ENCODE measurements at regions not wholly inside any gene's neighbourhood (a gene's known extent, or its start where the extent isn't known, plus 50 kb on each side); places are given as distances from the start of the nearest gene placed in this dataset.

- no peak overlapping the region for H2AFZ ChIP-seq (ENCODE audit: low read length)
- BruUV-seq (replicated peaks): no TSS peak
- no peak for TF ChIP-seq EZH2phosphoT487 (IDR thresholded peaks at IDR 0.05; ENCODE audit: borderline replicate concordance, low read depth, low read length)
- TF ChIP-seq, protein P1, sequence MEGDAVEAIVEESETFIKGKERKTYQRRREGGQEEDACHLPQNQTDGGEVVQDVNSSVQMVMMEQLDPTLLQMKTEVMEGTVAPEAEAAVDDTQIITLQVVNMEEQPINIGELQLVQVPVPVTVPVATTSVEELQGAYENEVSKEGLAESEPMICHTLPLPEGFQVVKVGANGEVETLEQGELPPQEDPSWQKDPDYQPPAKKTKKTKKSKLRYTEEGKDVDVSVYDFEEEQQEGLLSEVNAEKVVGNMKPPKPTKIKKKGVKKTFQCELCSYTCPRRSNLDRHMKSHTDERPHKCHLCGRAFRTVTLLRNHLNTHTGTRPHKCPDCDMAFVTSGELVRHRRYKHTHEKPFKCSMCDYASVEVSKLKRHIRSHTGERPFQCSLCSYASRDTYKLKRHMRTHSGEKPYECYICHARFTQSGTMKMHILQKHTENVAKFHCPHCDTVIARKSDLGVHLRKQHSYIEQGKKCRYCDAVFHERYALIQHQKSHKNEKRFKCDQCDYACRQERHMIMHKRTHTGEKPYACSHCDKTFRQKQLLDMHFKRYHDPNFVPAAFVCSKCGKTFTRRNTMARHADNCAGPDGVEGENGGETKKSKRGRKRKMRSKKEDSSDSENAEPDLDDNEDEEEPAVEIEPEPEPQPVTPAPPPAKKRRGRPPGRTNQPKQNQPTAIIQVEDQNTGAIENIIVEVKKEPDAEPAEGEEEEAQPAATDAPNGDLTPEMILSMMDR (conservative IDR thresholded peaks at IDR 0.05; ENCODE audit: low read length): no peak
Observed at GRCh38 chr14:38410442-38410841, 154.5 kb upstream of the CLEC14A start.

GRCh38 chr14:38409071-38409705 is 153.3 kb upstream of the CLEC14A start:
- Histone ChIP-seq H3K36me3 (ENCODE audit: insufficient read depth, low read length) (no peaks in the 10 kb centered on the region), H3K9me3 (ENCODE audit: low read length) (no peaks in the 10 kb centered on the region), H4K20me1 (ENCODE audit: insufficient read depth, low read length) (no peaks in the 10 kb centered on the region), H2AFZ (ENCODE audit: low read length) (no peak overlapping the region), H3K4me2 (ENCODE audit: low read length) (no peak overlapping the region), H3K9me2 (ENCODE audit: insufficient read depth, low read length) (peaks cover 4% of the 10 kb centered on the region; the same call in 1 of the 2 replicates), H3K27ac (ENCODE audit: low read depth, low read length, poor library complexity, severe bottlenecking) (no peak overlapping the region), H3K4me1 (ENCODE audit: insufficient read depth, low read length, poor library complexity, severe bottlenecking) (no peaks in the 10 kb centered on the region), H3K4me3 (ENCODE audit: low read depth, low read length, poor library complexity, severe bottlenecking) (no peak overlapping the region), H3K79me2 (ENCODE audit: insufficient read depth, low read depth, low read length) (no peaks in the 10 kb centered on the region)
- ChIA-PET CTCF (ENCODE audit: unreplicated experiment) (no interaction called here), POLR2A (interaction anchor here (0.7 kb wide), 1 partner anchor 501 kb away, joined by 3 read pairs; no protein-coding TSS in a partner anchor)
- BruUV-seq (replicated peaks): no TSS peak
- intact Hi-C loops (cut with micrococcal nuclease; ENCODE audit: unreplicated experiment): no loop called here
- DNase-seq (ENCODE audit: low spot score): no peak
- no peak for TF ChIP-seq EZH2phosphoT487 (IDR thresholded peaks at IDR 0.05; ENCODE audit: borderline replicate concordance, low read depth, low read length)
- TF ChIP-seq, protein P1 (conservative IDR thresholded peaks at IDR 0.05; ENCODE audit: low read length): no peak

More at GRCh38 chr14:38410442-38410841, 154.5 kb upstream of the CLEC14A start:
- H3K4me1 ChIP-seq (ENCODE audit: insufficient read depth, low read length, poor library complexity, severe bottlenecking): no peaks in the 10 kb centered on the region
- no peak overlapping the region for H3K27ac ChIP-seq (ENCODE audit: low read depth, low read length, poor library complexity, severe bottlenecking)
- H3K9me2 ChIP-seq (ENCODE audit: insufficient read depth, low read length): peaks cover 4% of the 10 kb centered on the region; the same call in 1 of the 2 replicates
- H3K4me2 ChIP-seq (ENCODE audit: low read length): no peak overlapping the region
- H3K9me3 ChIP-seq (ENCODE audit: low read length): no peaks in the 10 kb centered on the region
- intact Hi-C loops (cut with micrococcal nuclease; ENCODE audit: unreplicated experiment): no loop called here
- H3K4me3 ChIP-seq (ENCODE audit: low read depth, low read length, poor library complexity, severe bottlenecking): no peak overlapping the region
- POLR2A ChIA-PET: no interaction called here
- DNase-seq (ENCODE audit: low spot score): no peak
- CTCF ChIA-PET (ENCODE audit: unreplicated experiment): no interaction called here
- no peaks in the 10 kb centered on the region for H4K20me1 ChIP-seq (ENCODE audit: insufficient read depth, low read length)
- no peaks in the 10 kb centered on the region for H3K36me3 ChIP-seq (ENCODE audit: insufficient read depth, low read length)
- H3K79me2 ChIP-seq (ENCODE audit: insufficient read depth, low read depth, low read length): no peaks in the 10 kb centered on the region

DNA sequence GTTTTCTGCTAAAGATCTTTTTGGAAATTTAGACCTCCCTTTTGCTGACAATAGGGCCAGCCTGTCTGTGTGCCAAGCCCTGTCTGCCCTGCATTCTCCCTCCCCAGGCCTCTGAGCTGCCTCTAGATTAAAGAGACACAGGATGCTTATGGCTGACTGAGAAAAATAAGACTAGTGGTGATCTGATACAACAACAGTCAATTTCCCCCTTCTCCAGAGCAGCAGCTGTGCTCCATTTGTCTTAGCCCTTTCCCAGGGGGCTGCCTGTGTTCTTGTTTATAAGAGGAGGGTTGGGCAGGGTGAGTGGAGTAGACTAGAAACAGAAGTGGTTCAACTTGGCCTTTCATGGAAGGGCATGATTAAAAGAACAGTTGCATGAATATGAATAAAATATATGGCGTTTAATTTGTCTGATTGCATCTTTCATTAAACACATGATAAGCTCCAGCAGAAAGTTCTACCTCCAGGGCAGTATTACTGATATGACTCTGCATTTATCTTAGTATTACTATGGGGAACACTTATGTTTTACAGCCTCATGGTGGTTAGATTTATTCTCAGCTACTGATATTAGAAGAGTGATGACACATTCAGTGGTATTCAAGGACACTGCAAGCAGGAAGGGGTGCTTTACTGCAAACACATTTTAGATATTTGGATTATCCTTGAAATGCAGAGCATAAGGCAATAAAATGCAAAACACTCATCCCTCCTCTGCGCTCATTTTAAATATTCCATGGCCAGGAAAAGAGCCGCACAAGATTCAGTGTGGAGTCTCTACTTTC is 150.2 kb upstream of the CLEC14A start:
- Histone ChIP-seq H2AFZ (ENCODE audit: low read length) (no peak overlapping the region), H3K9me2 (ENCODE audit: insufficient read depth, low read length) (peaks cover 4% of the 10 kb centered on the region; the same call in 1 of the 2 replicates), H3K4me3 (ENCODE audit: low read depth, low read length, poor library complexity, severe bottlenecking) (no peak overlapping the region), H3K27ac (ENCODE audit: low read depth, low read length, poor library complexity, severe bottlenecking) (no peak overlapping the region), H3K4me2 (ENCODE audit: low read length) (no peak overlapping the region), H3K79me2 (ENCODE audit: insufficient read depth, low read depth, low read length) (no peaks in the 10 kb centered on the region), H4K20me1 (ENCODE audit: insufficient read depth, low read length) (no peaks in the 10 kb centered on the region), H3K4me1 (ENCODE audit: insufficient read depth, low read length, poor library complexity, severe bottlenecking) (no peaks in the 10 kb centered on the region), H3K9me3 (ENCODE audit: low read length) (no peaks in the 10 kb centered on the region), H3K36me3 (ENCODE audit: insufficient read depth, low read length) (no peaks in the 10 kb centered on the region)
- DNase-seq (ENCODE audit: low spot score): no peak
- intact Hi-C loops (cut with micrococcal nuclease; ENCODE audit: unreplicated experiment): no loop called here
- no peak for TF ChIP-seq EZH2phosphoT487 (IDR thresholded peaks at IDR 0.05; ENCODE audit: borderline replicate concordance, low read depth, low read length)
- TF ChIP-seq, protein P1 (conservative IDR thresholded peaks at IDR 0.05; ENCODE audit: low read length): no peak
- ChIA-PET CTCF (ENCODE audit: unreplicated experiment) (no interaction called here), POLR2A (interaction anchor here (0.7 to 1.3 kb wide), 2 partner anchors 37 to 87 kb away, joined by 3 to 4 read pairs; no protein-coding TSS in a partner anchor)
- no TSS peak for BruUV-seq (replicated peaks)

All from OCI-LY7 (cell line).